GM18909 (cell line): ENCODE measurements at regions not wholly inside any gene's neighbourhood (a gene's known extent, or its start where the extent isn't known, plus 50 kb on each side); places are given as distances from the start of the nearest gene placed in this dataset.
A peak's percentile ranks its signal among the peaks of the same experiment; 100 is the strongest.

Experiments used
- ATAC-seq: cut with Tn5 transposase; IDR thresholded peaks from one replicate; pipeline ENCODE4 v1.9.1; 2021; ENCODE audit warnings: mild to moderate bottlenecking; ENCODE audit not compliant: unreplicated experiment, poor library complexity

- no peak for ATAC-seq
Observed at GRCh38 chr2:38212312-38212711, 136.4 kb upstream of the CYP1B1 start.

GRCh38 chr2:38207168-38207567, 131.2 kb upstream of the CYP1B1 start:
- no peak for ATAC-seq

- no peak for ATAC-seq
Observed at GRCh38 chr2:38203446-38203810, 127.5 kb upstream of the CYP1B1 start.

- no peak for ATAC-seq
Observed at GRCh38 chr2:38202713-38203445, 126.9 kb upstream of the CYP1B1 start.

- ATAC-seq, result no peak
Observed at GRCh38 chr2:38201784-38202183, 125.8 kb upstream of the CYP1B1 start.

- no peak for ATAC-seq
Observed at GRCh38 chr2:38200598-38200997, 124.6 kb upstream of the CYP1B1 start.

GRCh38 chr2:38199127-38199526, 123.2 kb upstream of the CYP1B1 start:
- ATAC-seq, result no peak

GRCh38 chr2:38194751-38195150, 118.8 kb upstream of the CYP1B1 start:
- no peak for ATAC-seq

GRCh38 chr2:38192976-38193375, 117.0 kb upstream of the CYP1B1 start:
- ATAC-seq, result no peak

- ATAC-seq, result no peak
Observed at GRCh38 chr2:38192046-38192445, 116.1 kb upstream of the CYP1B1 start.

GRCh38 chr2:38191516-38191915, 115.6 kb upstream of the CYP1B1 start:
- no peak for ATAC-seq

- ATAC-seq, result no peak
Observed at GRCh38 chr2:38190542-38191218, 114.7 kb upstream of the CYP1B1 start.

- ATAC-seq, result no peak
Observed at GRCh38 chr2:38187541-38188011, 111.6 kb upstream of the CYP1B1 start.

- ATAC-seq, result peak; percentile 96
Observed at GRCh38 chr2:38185012-38185491, 109.1 kb upstream of the CYP1B1 start.

GRCh38 chr2:38182492-38183003, 106.6 kb upstream of the CYP1B1 start:
- ATAC-seq, result no peak

- no peak for ATAC-seq
Observed at GRCh38 chr2:38181806-38182491, 106.0 kb upstream of the CYP1B1 start.

GRCh38 chr2:38180754-38181153, 104.8 kb upstream of the CYP1B1 start:
- ATAC-seq, result no peak

GRCh38 chr2:38178556-38179419, 102.8 kb upstream of the CYP1B1 start:
- peak; percentile 64 for ATAC-seq

GRCh38 chr2:38178119-38178518, 102.2 kb upstream of the CYP1B1 start:
- ATAC-seq, result no peak

GRCh38 chr2:38176619-38177021, 100.7 kb upstream of the CYP1B1 start:
- no peak for ATAC-seq
